Mesendoderm (in vitro differentiated cells): ENCODE measurements at regions not wholly inside any gene's neighbourhood (a gene's known extent, or its start where the extent isn't known, plus 50 kb on each side); places are given as distances from the start of the nearest gene placed in this dataset. TPM values are rescaled to one million over a fixed set of nuclear protein-coding genes. Genes with fewer than 3 reads are reported as not detected.

Source experiments
- DNase-seq: peaks from one replicate; pipeline ENCODE4 v3.0.0; 2013
- H2AK5ac ChIP-seq: 2 replicates; pipeline ENCODE4 v1.6.1; 2013; ENCODE audit warnings: low read length, inconsistent platforms
- H2BK120ac ChIP-seq: 2 replicates; pipeline ENCODE4 v1.6.1; 2013; ENCODE audit warnings: low read depth, mild to moderate bottlenecking, low read length, moderate library complexity, mixed read lengths
- H2BK15ac ChIP-seq: replicated peaks from 2 replicates; pipeline ENCODE4 v1.6.1; 2013; ENCODE audit warnings: low read depth, mild to moderate bottlenecking, moderate library complexity
- H2BK5ac ChIP-seq: 2 replicates; pipeline ENCODE4 v1.6.1; 2013; ENCODE audit warnings: low read length, inconsistent platforms
- H3K18ac ChIP-seq: 2 replicates; pipeline ENCODE4 v1.6.1; 2013; ENCODE audit warnings: mild to moderate bottlenecking, low read length, mixed read lengths
- H3K23ac ChIP-seq: one replicate; pipeline ENCODE4 v1.6.1; 2013; ENCODE audit warnings: low read length
- H3K27ac ChIP-seq: 2 replicates; pipeline ENCODE4 v1.5.1; 2013; ENCODE audit warnings: low read depth, mild to moderate bottlenecking, inconsistent platforms, low read length, moderate library complexity
- H3K27me3 ChIP-seq: 2 replicates; pipeline ENCODE4 v1.6.1; 2013; ENCODE audit warnings: low read length, control low read depth, mild to moderate bottlenecking, inconsistent platforms; ENCODE audit not compliant: insufficient read depth, poor library complexity
- H3K36me3 ChIP-seq: 2 replicates; pipeline ENCODE4 v1.6.1; 2013; ENCODE audit warnings: low read length, inconsistent platforms; ENCODE audit not compliant: control insufficient read depth, insufficient read depth
- H3K4ac ChIP-seq: one replicate; pipeline ENCODE4 v1.6.1; 2013; ENCODE audit warnings: low read depth, mild to moderate bottlenecking, low read length, moderate library complexity
- H3K4me1 ChIP-seq: 2 replicates; pipeline ENCODE4 v1.6.1; 2013; ENCODE audit warnings: low read depth, low read length, inconsistent platforms; ENCODE audit not compliant: control insufficient read depth
- H3K4me2 ChIP-seq: 2 replicates; pipeline ENCODE4 v1.6.1; 2013; ENCODE audit warnings: low read length
- H3K4me3 ChIP-seq: 2 replicates; pipeline ENCODE4 v1.5.1; 2013; ENCODE audit warnings: mild to moderate bottlenecking, low read length
- H3K56ac ChIP-seq: one replicate; pipeline ENCODE4 v1.6.1; 2013; ENCODE audit warnings: low read length
- H3K79me1 ChIP-seq: 2 replicates; pipeline ENCODE4 v1.6.1; 2013; ENCODE audit warnings: low read length, inconsistent platforms
- H3K79me2 ChIP-seq: 2 replicates; pipeline ENCODE4 v1.6.1; 2013; ENCODE audit warnings: mild to moderate bottlenecking, low read length; ENCODE audit not compliant: control insufficient read depth, insufficient read depth
- H3K9ac ChIP-seq: 2 replicates; pipeline ENCODE4 v1.6.1; 2013; ENCODE audit warnings: low read length, inconsistent platforms
- H4K5ac ChIP-seq: one replicate; pipeline ENCODE4 v1.6.1; 2013; ENCODE audit warnings: low read length
- H4K8ac ChIP-seq: one replicate; pipeline ENCODE4 v1.6.1; 2013; ENCODE audit warnings: low read depth, mild to moderate bottlenecking, control low read depth, low read length, moderate library complexity
- WGBS: extraction: QIAGEN DNeasy Blood & Tissue Kit; methylation state at CpG from one replicate; pipeline ENCODE4 v1.1.7; 2013; ENCODE audit warnings: low lambda C conversion rate, missing lambda C conversion rate; ENCODE audit not compliant: insufficient coverage; ENCODE audit errors: extremely low coverage; 5-methylcytosine and 5-hydroxymethylcytosine counted together
- small RNA-seq: library from polyadenylated mRNA; stranded (forward); fragments of <200 nt; extraction: miRNeasy Mini kit (QIAGEN cat#:217004); gene quantifications from one replicate; pipeline ENCODE3, GENCODE V24; 2013; ENCODE audit not compliant: insufficient read depth

GRCh38 chr17:34204402-34204801 is 50.7 kb upstream of the CCL2 start:
- H3K27me3 ChIP-seq, result no peaks in the 10 kb centered on the region
- no peak overlapping the region for H2AK5ac ChIP-seq
- no peak overlapping the region for H3K4ac ChIP-seq
- no peak overlapping the region for H4K8ac ChIP-seq
- H3K36me3 ChIP-seq, result no peaks in the 10 kb centered on the region
- H3K4me2 ChIP-seq, result no peak overlapping the region
- no peak overlapping the region for H3K9ac ChIP-seq
- H2BK5ac ChIP-seq, result no peak overlapping the region
- no peak overlapping the region for H3K56ac ChIP-seq
- no peak overlapping the region for H2BK15ac ChIP-seq
- peaks cover 2% of the 10 kb centered on the region for H3K4me1 ChIP-seq
- no peak overlapping the region for H3K27ac ChIP-seq
- no peak overlapping the region for H2BK120ac ChIP-seq
- H3K79me2 ChIP-seq, result no peaks in the 10 kb centered on the region
- H3K18ac ChIP-seq, result no peak overlapping the region
- no peaks in the 10 kb centered on the region for H3K79me1 ChIP-seq
- no peak overlapping the region for H3K23ac ChIP-seq
- DNase-seq, result no peak
- no peak overlapping the region for H3K4me3 ChIP-seq
- H4K5ac ChIP-seq, result no peak overlapping the region
- WGBS, result no CpG with 5 or more reads among the region's 5 CpGs

Small RNA genes lying in the stretch of these regions (small RNA-seq; reads per million reads assigned to genes)
- not detected for gene RNA5SP438
